ENCODE measurements at regions not wholly inside any gene's neighbourhood (a gene's known extent, or its start where the extent isn't known, plus 50 kb on each side); places are given as distances from the start of the nearest gene placed in this dataset.

DNA sequence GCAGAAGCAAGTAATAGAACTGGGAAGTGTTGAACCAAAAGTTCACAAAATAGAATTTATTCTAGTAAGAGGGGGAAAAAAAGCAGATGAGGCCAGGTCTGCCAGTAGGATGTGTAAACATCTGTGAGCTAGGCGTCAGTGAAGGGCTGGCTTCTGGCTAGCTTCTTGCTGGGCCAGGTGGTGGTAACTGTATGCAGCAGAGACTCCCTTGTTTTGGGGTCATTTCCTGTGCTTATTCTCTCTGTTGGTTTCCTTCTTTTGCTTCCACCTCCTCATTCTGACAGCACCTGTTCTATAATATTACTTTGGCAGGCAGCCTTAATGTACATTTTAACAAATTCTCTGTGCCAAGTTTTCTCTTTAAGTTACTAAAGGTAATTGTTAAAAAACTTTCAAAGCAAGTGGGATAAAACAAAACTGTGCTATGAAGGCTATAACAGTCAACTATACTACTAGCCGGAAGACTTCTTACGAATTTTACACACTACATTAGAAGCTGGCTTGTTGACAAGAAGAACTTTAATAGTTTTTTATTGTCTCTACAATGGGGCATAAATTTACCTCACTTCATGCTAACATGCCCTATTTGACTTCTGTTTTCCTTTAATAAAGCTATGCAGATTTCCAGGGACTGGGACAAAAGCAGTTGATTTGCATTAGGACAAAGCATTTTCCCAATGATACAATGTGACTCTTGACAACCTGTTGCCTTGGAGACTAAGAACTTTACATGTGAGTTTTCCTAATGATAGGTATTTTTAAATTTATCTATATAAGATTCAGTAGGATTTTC, 318.8 kb upstream of the NAALADL2 start:
- TF ChIP-seq CTCF (conservative IDR thresholded peaks at IDR 0.05) (no peak), ZFX (IDR thresholded peaks at IDR 0.05) (no peak)
